ENCODE measurements at regions not wholly inside any gene's neighbourhood (a gene's known extent, or its start where the extent isn't known, plus 50 kb on each side); places are given as distances from the start of the nearest gene placed in this dataset.

DNA sequence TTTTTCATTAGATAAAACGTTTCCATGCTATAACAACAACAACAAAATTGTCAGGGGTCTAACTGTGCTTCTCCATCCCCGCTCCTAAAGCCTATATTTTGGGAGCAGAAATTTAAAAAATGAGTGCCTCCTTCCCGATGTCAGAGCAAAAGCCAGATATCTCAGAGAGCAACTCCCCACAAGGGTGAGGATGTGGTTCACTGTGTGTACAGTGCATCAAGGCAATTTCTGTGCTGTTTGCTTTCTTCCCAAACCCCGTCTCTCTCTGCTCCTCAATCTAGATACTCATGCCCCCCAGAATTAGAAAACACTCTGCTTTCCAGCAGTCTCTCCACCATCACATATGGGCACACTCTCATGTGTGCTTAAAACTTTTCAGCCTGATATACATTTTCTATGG, 76.7 kb upstream of the MBNL1 start:
- H3K14ac ChIP-seq (ENCODE audit: insufficient read length) = no peak overlapping the region
- H2BK120ac ChIP-seq (replicated peaks; ENCODE audit: low read depth, low read length) = no peak overlapping the region
- H3K4me1 ChIP-seq (replicated peaks in 1 of 4; ENCODE audit: control insufficient read depth in 3 of 4, insufficient read depth in 4 of 4, low read length in 3 of 4) = no peaks in the 10 kb centered on the region
- H2AFZ ChIP-seq (ENCODE audit: low read length) = no peak overlapping the region
- no peak overlapping the region for H4K91ac ChIP-seq (replicated peaks; ENCODE audit: insufficient read length, low read length)
- no peak overlapping the region for H3K56ac ChIP-seq (replicated peaks; ENCODE audit: insufficient read length, low read depth, low read length)
- no peaks in the 10 kb centered on the region for H3K79me1 ChIP-seq (ENCODE audit: low read depth, low read length)
- no peak overlapping the region for H3K23ac ChIP-seq (ENCODE audit: insufficient read length)
- no peak overlapping the region for H3K4ac ChIP-seq (replicated peaks; ENCODE audit: insufficient read length, low read depth, low read length)
- no peak overlapping the region for H2BK20ac ChIP-seq (ENCODE audit: low read length)
- no peak for DNase-seq (ENCODE audit: low read depth in 1 of 2, low spot score in 2 of 2)
- no peak for FAIRE-seq
- ChIA-PET POLR2A (ENCODE audit: partially characterized antibody) (no interaction called here), CTCF (ENCODE audit: partially characterized antibody) (interaction anchor here (1.5 to 2.3 kb wide), 2 partner anchors 8 to 251 kb away, joined by 6 to 10 read pairs; no protein-coding TSS in a partner anchor)
- H3K18ac ChIP-seq (ENCODE audit: extremely low read depth, low read length) = no peak overlapping the region
- H3K9me3 ChIP-seq (ENCODE audit: insufficient read depth in 2 of 2, low read depth in 1 of 2, low read length in 1 of 2) = no peaks in the 10 kb centered on the region; a peak in 1 of 4 replicates
- H3K4me2 ChIP-seq (ENCODE audit: insufficient read depth in 1 of 2, low read depth in 2 of 2, low read length in 2 of 2) = no peak overlapping the region
- H3K9ac ChIP-seq (replicated peaks in 1 of 4; ENCODE audit: extremely low read depth in 1 of 4, low read depth in 3 of 4, low read length in 3 of 4) = no peak overlapping the region
- H4K20me1 ChIP-seq (replicated peaks in 1 of 2; ENCODE audit: control insufficient read depth in 1 of 2, insufficient read depth in 2 of 2, low read length in 2 of 2) = no peaks in the 10 kb centered on the region
- H4K8ac ChIP-seq (ENCODE audit: extremely low read depth, insufficient read depth, low read length) = no peak overlapping the region
- H3K27me3 ChIP-seq (replicated peaks in 1 of 4; ENCODE audit: control insufficient read depth in 3 of 4, extremely low read depth in 1 of 4, insufficient read depth in 3 of 4, low read length in 3 of 4) = peaks cover 0 to 2% (median 0%) of the 10 kb centered on the region in 4 experiments; a peak in 1 of 7 replicates
- no peak overlapping the region for H2BK12ac ChIP-seq (ENCODE audit: low read depth, low read length)
- no peaks in the 10 kb centered on the region for H3K79me2 ChIP-seq (ENCODE audit: control insufficient read depth in 1 of 2, insufficient read depth in 2 of 2, low read length in 2 of 2)
- WGBS, 2 experiments (ENCODE audit: extremely low coverage in 1 of 2, insufficient coverage in 1 of 2, insufficient read length in 1 of 2, insufficient replicate concordance in 2 of 2, low coverage in 1 of 2, low lambda C conversion rate in 2 of 2, missing lambda C conversion rate in 1 of 2) = 90% methylated on average over 4 of the region's 4 CpGs; no CpG with 5 or more reads in 1 of the 2 experiments
- H4K5ac ChIP-seq (ENCODE audit: insufficient read length, low read depth, low read length) = no peak overlapping the region
- H3K27ac ChIP-seq (ENCODE audit: low read depth, low read length) = no peak overlapping the region
- H2AK5ac ChIP-seq (ENCODE audit: low read depth, low read length) = no peak overlapping the region
- no peaks in the 10 kb centered on the region for H3K23me2 ChIP-seq (ENCODE audit: low read depth, low read length)
- no peak overlapping the region for H2BK15ac ChIP-seq (ENCODE audit: low read length)
- H2BK5ac ChIP-seq (ENCODE audit: low read depth, low read length) = no peak overlapping the region
- no peak overlapping the region for H3K4me3 ChIP-seq (ENCODE audit: extremely low read depth in 1 of 4, insufficient read depth in 2 of 4, low read depth in 3 of 4, low read length in 4 of 4)
- no peaks in the 10 kb centered on the region for H3K36me3 ChIP-seq (ENCODE audit: control insufficient read depth in 2 of 4, insufficient read depth in 4 of 4, low read length in 3 of 4)
- TF ChIP-seq SIN3A (conservative IDR thresholded peaks at IDR 0.05 in 1 of 2, IDR thresholded peaks at IDR 0.05 in 1 of 2; ENCODE audit: low read depth in 1 of 2, low read length in 2 of 2) (no peak), NANOG (IDR thresholded peaks at IDR 0.05; ENCODE audit: insufficient read depth, low read depth, low read length, poor library complexity, severe bottlenecking) (no peak), TAF1 (IDR thresholded peaks at IDR 0.05; ENCODE audit: low read depth, low read length) (no peak), SRF (IDR thresholded peaks at IDR 0.05; ENCODE audit: low read depth, low read length) (no peak), POLR2A (IDR thresholded peaks at IDR 0.05; ENCODE audit: control extremely low read depth in 1 of 2, low read depth in 2 of 2, low read length in 2 of 2) (no peak), BACH1 (IDR thresholded peaks at IDR 0.05; ENCODE audit: low read length) (no peak), NRF1 (IDR thresholded peaks at IDR 0.05; ENCODE audit: low read depth, low read length) (no peak), CTBP2 (IDR thresholded peaks at IDR 0.05; ENCODE audit: borderline replicate concordance, insufficient read depth, insufficient read length, low read length) (no peak), MAFK (IDR thresholded peaks at IDR 0.05; ENCODE audit: low read depth, low read length) (no peak), KDM5A (IDR thresholded peaks at IDR 0.05; ENCODE audit: low read length) (no peak)
- TF ChIP-seq, protein P1, sequence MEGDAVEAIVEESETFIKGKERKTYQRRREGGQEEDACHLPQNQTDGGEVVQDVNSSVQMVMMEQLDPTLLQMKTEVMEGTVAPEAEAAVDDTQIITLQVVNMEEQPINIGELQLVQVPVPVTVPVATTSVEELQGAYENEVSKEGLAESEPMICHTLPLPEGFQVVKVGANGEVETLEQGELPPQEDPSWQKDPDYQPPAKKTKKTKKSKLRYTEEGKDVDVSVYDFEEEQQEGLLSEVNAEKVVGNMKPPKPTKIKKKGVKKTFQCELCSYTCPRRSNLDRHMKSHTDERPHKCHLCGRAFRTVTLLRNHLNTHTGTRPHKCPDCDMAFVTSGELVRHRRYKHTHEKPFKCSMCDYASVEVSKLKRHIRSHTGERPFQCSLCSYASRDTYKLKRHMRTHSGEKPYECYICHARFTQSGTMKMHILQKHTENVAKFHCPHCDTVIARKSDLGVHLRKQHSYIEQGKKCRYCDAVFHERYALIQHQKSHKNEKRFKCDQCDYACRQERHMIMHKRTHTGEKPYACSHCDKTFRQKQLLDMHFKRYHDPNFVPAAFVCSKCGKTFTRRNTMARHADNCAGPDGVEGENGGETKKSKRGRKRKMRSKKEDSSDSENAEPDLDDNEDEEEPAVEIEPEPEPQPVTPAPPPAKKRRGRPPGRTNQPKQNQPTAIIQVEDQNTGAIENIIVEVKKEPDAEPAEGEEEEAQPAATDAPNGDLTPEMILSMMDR (IDR thresholded peaks at IDR 0.05; ENCODE audit: control extremely low read depth in 1 of 3, insufficient read depth in 1 of 3, low read depth in 1 of 3, low read length in 3 of 3) = no peak
- TF ChIP-seq, protein P2, sequence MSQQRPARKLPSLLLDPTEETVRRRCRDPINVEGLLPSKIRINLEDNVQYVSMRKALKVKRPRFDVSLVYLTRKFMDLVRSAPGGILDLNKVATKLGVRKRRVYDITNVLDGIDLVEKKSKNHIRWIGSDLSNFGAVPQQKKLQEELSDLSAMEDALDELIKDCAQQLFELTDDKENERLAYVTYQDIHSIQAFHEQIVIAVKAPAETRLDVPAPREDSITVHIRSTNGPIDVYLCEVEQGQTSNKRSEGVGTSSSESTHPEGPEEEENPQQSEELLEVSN (IDR thresholded peaks at IDR 0.05) = no peak
